Astrocyte (in vitro differentiated cells and primary cell): ENCODE measurements at regions not wholly inside any gene's neighbourhood (a gene's known extent, or its start where the extent isn't known, plus 50 kb on each side); places are given as distances from the start of the nearest gene placed in this dataset.

Experiments
- CTCF ChIP-seq: IDR thresholded peaks from 2 replicates; pipeline ENCODE4 v1.5.1; 2011; ENCODE audit warnings: low read depth, mild to moderate bottlenecking, inconsistent platforms, low read length, moderate library complexity; ENCODE audit not compliant: insufficient read depth
- EZH2 ChIP-seq: IDR thresholded peaks from 2 replicates; pipeline ENCODE4 v1.6.1; 2012; ENCODE audit warnings: mild to moderate bottlenecking, low read length, inconsistent platforms; ENCODE audit not compliant: insufficient read depth

- TF ChIP-seq CTCF, result no peak
- no peak for TF ChIP-seq EZH2
Observed at GRCh38 chr7:56493196-56493595, 377.0 kb upstream of the NUPR2 start.
